HG03460 (cell line): ENCODE measurements at regions not wholly inside any gene's neighbourhood (a gene's known extent, or its start where the extent isn't known, plus 50 kb on each side); places are given as distances from the start of the nearest gene placed in this dataset.

Source experiments
- ATAC-seq: cut with Tn5 transposase; IDR thresholded peaks from one replicate; pipeline ENCODE4 v1.9.1; 2021; ENCODE audit not compliant: unreplicated experiment

DNA sequence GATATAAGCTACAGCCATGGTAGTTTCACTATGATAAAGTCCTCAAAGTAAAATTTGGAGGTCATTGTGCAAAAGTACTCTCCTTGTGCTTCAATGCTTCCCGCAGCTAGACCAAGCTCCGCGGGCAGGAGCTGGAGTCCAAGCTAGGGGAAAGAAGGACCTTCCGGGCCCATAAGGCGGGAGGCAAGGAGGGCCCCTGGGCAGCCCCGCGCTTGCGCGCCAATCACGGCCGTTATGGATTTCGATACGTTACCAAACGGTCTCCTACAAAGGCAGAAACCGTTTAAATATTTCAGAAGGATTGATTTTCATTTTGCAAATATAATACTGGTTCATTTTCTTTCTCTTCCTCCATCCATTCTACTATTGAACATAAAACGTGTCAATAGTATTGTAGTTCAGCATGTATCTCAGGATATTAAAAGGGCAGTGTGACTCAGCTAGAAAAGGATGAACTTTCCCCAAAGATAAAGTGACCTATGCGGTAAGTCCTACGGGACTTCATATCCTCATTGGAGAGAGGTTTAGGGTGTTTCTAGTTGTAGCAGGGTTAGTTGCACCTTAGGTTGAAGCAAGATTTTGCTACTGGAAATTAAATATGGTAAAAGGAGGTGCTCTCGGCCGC lies 128.0 kb downstream of the KIF20B start:
- ATAC-seq = no peak

DNA sequence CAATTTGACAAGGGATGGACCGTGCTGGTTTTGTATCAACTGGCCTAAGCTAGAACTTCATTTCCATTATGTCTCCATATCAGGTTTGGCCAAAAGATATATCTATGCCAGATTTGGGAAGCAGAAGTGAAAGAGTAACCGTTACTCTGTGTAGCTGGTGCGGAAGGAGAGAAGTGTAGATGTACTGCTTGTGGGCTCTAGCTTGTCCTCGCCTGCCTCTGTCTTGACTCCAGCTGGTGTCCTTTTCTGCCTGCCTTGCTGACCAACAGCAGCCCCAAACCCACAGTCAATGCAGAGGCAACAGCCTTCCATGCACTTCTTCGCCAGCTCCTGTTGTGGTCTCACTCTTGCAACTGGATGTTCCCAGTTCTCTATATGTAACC lies 128.5 kb downstream of the KIF20B start:
- ATAC-seq = no peak

DNA sequence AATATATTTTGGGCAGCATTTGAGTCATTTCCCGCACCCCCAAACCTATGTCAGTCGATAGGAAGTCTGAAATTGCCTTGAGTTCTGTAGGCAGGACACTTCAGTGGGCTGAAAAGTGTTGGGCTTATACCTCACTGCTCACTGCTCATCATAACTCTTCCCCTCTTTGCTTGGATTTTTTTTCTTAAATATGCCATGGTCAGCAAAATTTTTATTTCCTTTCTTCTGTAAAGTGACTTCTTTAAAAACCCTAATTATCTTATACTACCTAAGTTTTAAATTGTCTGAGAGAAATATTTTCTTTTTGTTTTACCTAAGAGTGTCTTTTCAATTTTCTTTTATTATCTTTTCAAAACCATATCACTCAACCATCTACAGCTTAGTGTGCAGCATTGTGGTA lies 129.2 kb downstream of the KIF20B start:
- no peak for ATAC-seq

GRCh38 chr10:89836840-89837164 lies 135.4 kb downstream of the KIF20B start:
- peak; percentile 9 for ATAC-seq

- ATAC-seq = peak; percentile 44
These were observed 136.0 kb downstream of the KIF20B start for GRCh38 chr10:89837165-89838043.

- peak; percentile 6 for ATAC-seq
These were observed 136.7 kb downstream of the KIF20B start for GRCh38 chr10:89838044-89838615.

DNA sequence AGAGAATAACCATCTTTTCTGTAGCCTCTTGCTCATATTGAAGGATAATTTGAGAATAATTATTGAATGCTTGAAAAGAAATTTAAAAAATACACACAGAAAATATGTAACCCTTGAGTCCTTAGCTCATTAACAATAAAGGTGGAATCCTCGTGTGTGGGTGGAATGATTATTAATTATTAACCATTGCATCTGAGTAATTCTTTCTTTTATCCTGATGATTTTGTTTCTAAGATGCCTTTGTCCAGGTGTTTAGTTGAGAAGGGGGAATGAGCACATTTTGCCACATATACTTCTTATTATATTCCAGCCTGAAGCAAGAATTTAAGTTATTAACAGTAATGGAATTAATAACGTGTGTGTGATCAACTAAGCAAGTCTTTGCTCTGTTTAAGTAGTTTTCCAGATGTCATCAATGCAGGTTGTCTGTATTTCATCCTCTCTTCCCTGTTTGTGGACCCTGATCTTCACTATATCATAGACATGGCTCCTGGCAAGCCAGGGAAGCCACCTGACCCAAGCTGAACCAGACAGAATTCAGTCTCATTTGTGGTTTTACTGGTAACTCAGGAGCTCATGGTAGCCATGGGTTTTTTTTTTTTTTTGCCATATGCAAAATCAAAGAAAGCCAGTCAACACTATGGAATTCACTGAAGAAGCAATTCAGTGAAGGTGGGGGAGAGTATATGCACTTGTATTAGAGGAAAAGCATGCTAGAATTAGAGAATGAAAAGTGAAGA lies 144.3 kb downstream of the KIF20B start:
- ATAC-seq = no peak

- no peak for ATAC-seq
These were observed 144.9 kb downstream of the KIF20B start for GRCh38 chr10:89846281-89846630.

- ATAC-seq = no peak
These were observed 145.4 kb downstream of the KIF20B start for GRCh38 chr10:89846786-89847185.

DNA sequence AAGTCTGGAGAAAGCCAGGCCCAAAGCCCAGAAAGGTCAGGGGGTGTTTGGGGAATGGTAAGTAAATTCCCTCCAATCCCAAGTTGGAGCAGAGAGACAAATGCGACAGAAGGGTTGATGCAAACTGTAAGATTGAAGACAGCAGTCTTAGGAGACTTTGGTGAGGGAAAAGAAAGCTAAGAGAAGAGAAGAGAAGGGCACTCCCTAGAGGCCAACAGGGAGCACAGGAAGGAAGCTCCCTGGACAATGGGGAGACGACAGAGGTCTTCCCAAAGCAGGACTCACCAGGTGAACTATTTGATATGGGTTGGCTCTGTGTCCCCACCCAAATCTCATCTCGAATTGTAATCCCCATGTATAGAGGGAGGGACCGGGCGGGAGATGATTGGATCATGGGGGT lies 151.5 kb downstream of the KIF20B start:
- ATAC-seq = no peak

DNA sequence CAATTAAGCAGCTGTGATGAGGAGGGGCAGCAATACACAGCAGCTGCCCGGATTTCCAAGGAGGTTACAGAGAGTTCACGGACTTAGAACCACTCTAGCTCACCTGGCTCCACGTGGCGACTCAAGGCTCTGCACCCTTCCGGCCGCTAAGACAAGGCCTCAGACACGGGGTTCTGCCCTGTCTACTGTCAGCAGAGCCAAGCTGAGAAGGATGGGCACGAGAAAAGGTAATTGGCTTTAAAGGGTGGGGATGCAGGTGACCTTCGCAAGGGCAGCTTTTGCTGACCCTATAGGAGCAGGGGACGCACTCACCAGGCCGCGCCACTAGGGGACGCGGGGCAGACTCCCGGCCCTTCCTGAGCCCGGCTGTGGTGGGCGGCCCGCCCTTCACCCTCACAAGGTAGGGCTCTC lies 152.4 kb downstream of the KIF20B start:
- no peak for ATAC-seq

- ATAC-seq = no peak
These were observed 156.1 kb downstream of the KIF20B start for GRCh38 chr10:89857431-89858042.

GRCh38 chr10:89861199-89861573 lies 159.8 kb downstream of the KIF20B start:
- no peak for ATAC-seq

DNA sequence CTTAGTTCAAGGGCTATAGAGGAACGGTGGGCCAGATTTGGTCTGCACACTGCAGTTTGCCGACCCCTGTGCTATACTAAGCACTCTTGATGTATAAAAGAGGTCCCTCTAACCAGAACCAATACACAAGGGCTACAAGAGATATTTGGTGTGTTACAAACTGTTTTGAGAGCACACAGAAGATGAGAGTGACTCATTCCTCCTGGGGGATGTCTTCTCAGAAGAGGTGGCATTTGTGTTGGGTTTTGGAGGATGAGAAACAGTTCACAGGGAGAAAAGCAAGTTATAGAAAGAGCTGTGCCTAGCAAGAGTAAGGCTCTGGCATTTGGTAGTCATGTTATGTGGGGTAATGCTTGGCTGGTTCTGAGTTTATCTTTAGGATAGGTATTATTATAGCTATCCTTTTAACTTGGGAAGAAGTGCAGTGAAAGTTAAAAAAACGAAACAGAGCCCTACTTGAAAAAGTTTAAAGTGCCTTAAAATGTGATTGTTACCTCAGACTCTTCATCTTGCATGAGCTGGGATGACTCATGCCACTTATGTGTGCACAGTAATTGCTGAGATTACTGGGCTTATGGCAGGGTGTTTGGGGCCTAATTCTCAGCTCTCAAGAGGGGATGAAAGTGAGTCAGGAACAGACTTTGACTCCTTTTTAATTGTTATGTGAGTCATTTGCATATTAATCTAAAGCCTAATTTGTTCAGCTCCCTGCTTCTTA lies 160.4 kb downstream of the KIF20B start:
- no peak for ATAC-seq

GRCh38 chr10:89867964-89868363 lies 166.6 kb downstream of the KIF20B start:
- no peak for ATAC-seq

- no peak for ATAC-seq
These were observed 167.8 kb downstream of the KIF20B start for GRCh38 chr10:89869180-89869579.

DNA sequence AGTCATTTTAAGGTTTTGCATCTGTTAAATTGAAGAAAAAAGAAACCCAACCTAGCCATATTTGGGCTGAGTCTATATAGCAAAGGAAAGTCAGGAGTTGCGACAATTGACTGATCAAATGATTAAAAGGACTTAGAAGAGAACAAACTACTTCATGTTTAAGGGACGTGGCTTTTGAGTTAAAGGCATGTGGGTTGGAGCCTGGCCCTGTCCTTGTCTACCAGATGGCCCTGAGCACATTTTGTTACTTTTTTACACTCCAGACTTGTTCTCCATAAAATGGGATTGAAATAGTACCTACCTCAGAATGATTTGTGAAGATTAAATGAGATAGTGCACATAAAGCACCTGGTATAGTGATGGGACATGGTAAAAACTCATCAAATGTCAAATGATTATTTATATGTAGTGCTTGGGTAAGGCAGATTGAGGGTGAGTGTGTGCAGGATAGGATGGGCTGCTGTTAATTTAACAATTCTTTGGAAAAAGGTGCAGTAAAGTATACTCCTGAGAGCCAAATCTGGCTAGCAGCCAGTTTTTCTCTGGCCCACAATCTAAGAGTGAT lies 168.3 kb downstream of the KIF20B start:
- no peak for ATAC-seq

GRCh38 chr10:89870936-89871335 lies 169.5 kb downstream of the KIF20B start:
- no peak for ATAC-seq

GRCh38 chr10:89873055-89873454 lies 171.7 kb downstream of the KIF20B start:
- ATAC-seq = peak; percentile 72

GRCh38 chr10:89875557-89875956 lies 174.2 kb downstream of the KIF20B start:
- ATAC-seq = no peak
